Subcutaneous abdominal adipose tissue (tissue), 5 donors: ENCODE measurements at regions not wholly inside any gene's neighbourhood (a gene's known extent, or its start where the extent isn't known, plus 50 kb on each side); places are given as distances from the start of the nearest gene placed in this dataset.

Source experiments
- H3K27ac ChIP-seq: one replicate; pipeline ENCODE4 v1.7.0; 2013; ENCODE audit warnings: low read depth, mild to moderate bottlenecking, inconsistent platforms, low read length, moderate library complexity
- H3K27me3 ChIP-seq, 5 donors: one replicate each; pipeline ENCODE4 v1.7.0; 2013; ENCODE audit warnings: low read length in 5 of 5, inconsistent platforms in 1 of 5; ENCODE audit not compliant: control insufficient read depth in 5 of 5, insufficient read depth in 4 of 5
- H3K36me3 ChIP-seq, 5 donors: one replicate each; pipeline ENCODE4 v1.7.0; 2013; ENCODE audit warnings: low read length in 5 of 5; ENCODE audit not compliant: control insufficient read depth in 5 of 5, insufficient read depth in 5 of 5
- H3K4me1 ChIP-seq, 5 donors: one replicate each; pipeline ENCODE4 v1.7.0; 2013; ENCODE audit warnings: low read length in 5 of 5, mild to moderate bottlenecking in 3 of 5, moderate library complexity in 1 of 5; ENCODE audit not compliant: control insufficient read depth in 5 of 5, insufficient read depth in 5 of 5
- H3K4me3 ChIP-seq, 5 donors: one replicate each; pipeline ENCODE4 v1.7.0; 2013; ENCODE audit warnings: low read length in 5 of 5, low read depth in 1 of 5
- H3K9ac ChIP-seq, 5 donors: one replicate each; pipeline ENCODE4 v1.7.0; 2013; ENCODE audit warnings: low read length in 5 of 5, mild to moderate bottlenecking in 4 of 5, moderate library complexity in 3 of 5
- H3K9me3 ChIP-seq, 5 donors: one replicate each; pipeline ENCODE4 v1.7.0; 2013; ENCODE audit warnings: low read length in 5 of 5; ENCODE audit not compliant: control insufficient read depth in 5 of 5
- donor health status: healthy.
- donor health status: healthy.
- donor health status: healthy.
- donor health status: healthy.
- donor health status: healthy.

- H3K27me3 ChIP-seq = no peaks in the 10 kb centered on the region
These were observed 256.0 kb upstream of the POU3F3 start for GRCh38 chr2:104597942-104598341.

GRCh38 chr2:104598636-104599035 lies 255.3 kb upstream of the POU3F3 start:
- Histone ChIP-seq H3K27ac (no peak overlapping the region), H3K4me1 (no peaks in the 10 kb centered on the region), H3K9ac (no peak overlapping the region), H3K36me3 (no peaks in the 10 kb centered on the region), H3K27me3 (no peaks in the 10 kb centered on the region), H3K4me3 (no peak overlapping the region), H3K9me3 (peaks cover 0 to 10% (median 8%) of the 10 kb centered on the region in 5 donors)

More at GRCh38 chr2:104597942-104598341, 256.0 kb upstream of the POU3F3 start:
- H3K4me1 ChIP-seq = no peaks in the 10 kb centered on the region
- no peaks in the 10 kb centered on the region for H3K36me3 ChIP-seq
- no peak overlapping the region for H3K27ac ChIP-seq
- peaks cover 0 to 12% (median 8%) of the 10 kb centered on the region in 5 donors for H3K9me3 ChIP-seq
- H3K4me3 ChIP-seq = no peak overlapping the region
- no peak overlapping the region for H3K9ac ChIP-seq

GRCh38 chr2:104599787-104600510 lies 254.0 kb upstream of the POU3F3 start:
- Histone ChIP-seq H3K9ac (no peak overlapping the region), H3K4me3 (no peak overlapping the region), H3K4me1 (no peaks in the 10 kb centered on the region), H3K27ac (no peak overlapping the region), H3K36me3 (no peaks in the 10 kb centered on the region), H3K27me3 (no peaks in the 10 kb centered on the region), H3K9me3 (peaks cover 0 to 11% (median 8%) of the 10 kb centered on the region in 5 donors)

GRCh38 chr2:104606056-104606455 lies 247.9 kb upstream of the POU3F3 start:
- Histone ChIP-seq H3K27me3 (no peaks in the 10 kb centered on the region), H3K4me3 (no peak overlapping the region), H3K36me3 (no peaks in the 10 kb centered on the region), H3K4me1 (no peaks in the 10 kb centered on the region), H3K9me3 (peaks cover 0 to 10% (median 3%) of the 10 kb centered on the region in 5 donors), H3K27ac (no peak overlapping the region), H3K9ac (no peak overlapping the region)

- Histone ChIP-seq H3K27ac (no peak overlapping the region), H3K9ac (no peak overlapping the region), H3K27me3 (no peaks in the 10 kb centered on the region), H3K9me3 (no peaks in the 10 kb centered on the region), H3K4me1 (no peaks in the 10 kb centered on the region), H3K36me3 (no peaks in the 10 kb centered on the region), H3K4me3 (no peak overlapping the region)
These were observed 237.1 kb upstream of the POU3F3 start for GRCh38 chr2:104616856-104617255.

- Histone ChIP-seq H3K27me3 (no peaks in the 10 kb centered on the region), H3K9ac (no peak overlapping the region), H3K4me1 (no peaks in the 10 kb centered on the region), H3K4me3 (no peak overlapping the region), H3K9me3 (peaks cover 0 to 3% (median 0%) of the 10 kb centered on the region in 5 donors), H3K36me3 (no peaks in the 10 kb centered on the region), H3K27ac (no peak overlapping the region)
These were observed 233.1 kb upstream of the POU3F3 start for GRCh38 chr2:104620801-104621200.

GRCh38 chr2:104635608-104636007 lies 218.3 kb upstream of the POU3F3 start:
- Histone ChIP-seq H3K9ac (no peak overlapping the region), H3K27ac (no peak overlapping the region), H3K36me3 (no peaks in the 10 kb centered on the region), H3K4me1 (no peaks in the 10 kb centered on the region), H3K4me3 (no peak overlapping the region), H3K9me3 (no peaks in the 10 kb centered on the region), H3K27me3 (peaks cover 0 to 3% (median 0%) of the 10 kb centered on the region in 5 donors)

- H3K36me3 ChIP-seq = no peaks in the 10 kb centered on the region
- H3K4me1 ChIP-seq = no peaks in the 10 kb centered on the region
- H3K27me3 ChIP-seq = peaks cover 0 to 3% (median 0%) of the 10 kb centered on the region in 5 donors
- H3K27ac ChIP-seq = no peak overlapping the region
- no peak overlapping the region for H3K9ac ChIP-seq
- no peaks in the 10 kb centered on the region for H3K9me3 ChIP-seq
- H3K4me3 ChIP-seq = no peak overlapping the region
These were observed 215.6 kb upstream of the POU3F3 start for GRCh38 chr2:104638190-104638858.

GRCh38 chr2:104638859-104639202 lies 215.1 kb upstream of the POU3F3 start:
- H3K27me3 ChIP-seq = peaks cover 0 to 3% (median 0%) of the 10 kb centered on the region in 5 donors
- H3K36me3 ChIP-seq = no peaks in the 10 kb centered on the region
- H3K9ac ChIP-seq = no peak overlapping the region
- H3K27ac ChIP-seq = no peak overlapping the region
- H3K9me3 ChIP-seq = no peaks in the 10 kb centered on the region
- H3K4me1 ChIP-seq = no peaks in the 10 kb centered on the region
- no peak overlapping the region for H3K4me3 ChIP-seq

- Histone ChIP-seq H3K9ac (no peak overlapping the region), H3K4me1 (no peaks in the 10 kb centered on the region), H3K27ac (no peak overlapping the region), H3K36me3 (no peaks in the 10 kb centered on the region), H3K27me3 (peaks cover 0 to 3% (median 0%) of the 10 kb centered on the region in 5 donors), H3K4me3 (no peak overlapping the region), H3K9me3 (no peaks in the 10 kb centered on the region)
These were observed 212.1 kb upstream of the POU3F3 start for GRCh38 chr2:104641786-104642185.
